Left ventricle myocardium inferior (tissue), 1 donor: ENCODE measurements at regions not wholly inside any gene's neighbourhood (a gene's known extent, or its start where the extent isn't known, plus 50 kb on each side); places are given as distances from the start of the nearest gene placed in this dataset.
"Not testable (repeated sequence)": the region's sequence is repeated elsewhere in the genome, so short reads cannot be mapped to it uniquely, and the experiment has no call there.

Source experiments
- DNase-seq: peaks from one replicate; pipeline ENCODE4 v3.0.0-alpha.2; 2020
- H3K27ac ChIP-seq: fragments of 200-600 bp; replicated peaks from 2 replicates; pipeline ENCODE4 v1.8.0; 2021
- H3K27me3 ChIP-seq: fragments of 200-600 bp; 2 replicates; pipeline ENCODE4 v1.8.0; 2021; ENCODE audit warnings: low read depth
- H3K36me3 ChIP-seq: fragments of 200-600 bp; 2 replicates; pipeline ENCODE4 v1.8.0; 2021
- H3K4me1 ChIP-seq: fragments of 200-600 bp; 2 replicates; pipeline ENCODE4 v1.8.0; 2021
- H3K4me3 ChIP-seq: fragments of 200-600 bp; 2 replicates; pipeline ENCODE4 v1.8.0; 2021; ENCODE audit warnings: mild to moderate bottlenecking, moderate library complexity
- H3K9me3 ChIP-seq: fragments of 200-600 bp; replicated peaks from 2 replicates; pipeline ENCODE4 v1.8.0; 2021
- CTCF ChIP-seq: fragments of 200-600 bp; IDR thresholded peaks from 2 replicates; pipeline ENCODE4 v1.8.0; 2021; ENCODE audit warnings: antibody characterized with exemption, mild to moderate bottlenecking, borderline replicate concordance
- intact Hi-C: fragments of 100-400 bp; cut with micrococcal nuclease; formaldehyde crosslinking; loops from one replicate; pipeline ENCODE4 v1.11.0; 2022
- donor health status: DM: no; HTN: yes; CAD: no; lungs with severe emphysema.

GRCh38 chr1:76687307-76688175, 179.7 kb upstream of the ST6GALNAC5 start:
- H3K4me3 ChIP-seq = no peak overlapping the region
- no peak for TF ChIP-seq CTCF
- no peaks in the 10 kb centered on the region for H3K4me1 ChIP-seq
- no peak for DNase-seq
- H3K9me3 ChIP-seq = peaks cover 4% of the 10 kb centered on the region
- H3K27ac ChIP-seq = no peak overlapping the region
- intact Hi-C loops = no loop called here
- no peaks in the 10 kb centered on the region for H3K36me3 ChIP-seq
- H3K27me3 ChIP-seq = peaks cover 11% of the 10 kb centered on the region

DNA sequence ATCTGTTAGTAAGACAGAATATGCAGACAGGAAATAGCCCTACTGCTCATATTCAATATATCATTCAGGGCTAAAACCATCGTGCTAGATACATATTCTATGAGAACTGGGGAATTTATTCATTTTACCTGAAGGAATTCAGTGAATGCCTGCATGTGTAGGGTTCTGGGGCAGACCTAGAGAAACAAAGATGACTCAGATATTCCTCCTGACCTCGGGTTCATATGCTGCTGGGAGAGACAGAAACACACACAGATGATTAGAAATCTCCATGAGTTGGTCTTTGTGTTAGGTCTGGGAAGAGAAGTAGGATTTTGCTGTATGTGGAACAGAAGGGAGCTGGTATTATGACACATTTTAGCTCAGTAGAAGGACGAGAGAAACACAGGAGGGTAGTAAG, 176.5 kb upstream of the ST6GALNAC5 start:
- Histone ChIP-seq H3K9me3 (peaks cover 12% of the 10 kb centered on the region), H3K27ac (no peak overlapping the region), H3K4me1 (no peaks in the 10 kb centered on the region), H3K27me3 (peaks cover 11% of the 10 kb centered on the region), H3K36me3 (no peaks in the 10 kb centered on the region), H3K4me3 (no peak overlapping the region)
- TF ChIP-seq CTCF = no peak
- intact Hi-C loops = no loop called here
- DNase-seq = no peak

GRCh38 chr1:76695535-76695934, 171.7 kb upstream of the ST6GALNAC5 start:
- Histone ChIP-seq H3K9me3 (peaks cover 12% of the 10 kb centered on the region), H3K27ac (no peak overlapping the region), H3K4me3 (no peak overlapping the region), H3K36me3 (no peaks in the 10 kb centered on the region), H3K4me1 (no peaks in the 10 kb centered on the region), H3K27me3 (no peaks in the 10 kb centered on the region)
- no peak for DNase-seq
- intact Hi-C loops = no loop called here
- no peak for TF ChIP-seq CTCF

DNA sequence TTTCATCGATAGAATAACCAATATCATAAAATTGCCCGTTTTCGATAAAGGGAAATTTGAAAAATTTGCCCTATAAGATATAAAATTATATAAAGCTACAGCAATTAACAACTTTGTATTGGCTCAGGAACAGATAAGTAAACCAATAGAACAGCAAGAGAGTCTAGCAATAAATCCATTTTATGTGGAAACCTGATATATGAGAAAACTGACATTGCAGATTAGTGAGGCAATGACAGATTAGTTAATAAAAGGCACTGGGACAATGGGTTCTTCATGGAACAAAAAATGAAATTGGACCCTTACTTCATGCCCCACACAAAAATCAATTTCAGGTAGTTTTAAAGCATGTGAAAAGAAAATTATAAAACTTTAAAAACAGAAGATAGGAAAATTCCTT, 169.9 kb upstream of the ST6GALNAC5 start:
- H3K36me3 ChIP-seq = no peaks in the 10 kb centered on the region
- intact Hi-C loops = no loop called here
- no peaks in the 10 kb centered on the region for H3K27me3 ChIP-seq
- H3K27ac ChIP-seq = no peak overlapping the region
- peaks cover 10% of the 10 kb centered on the region for H3K9me3 ChIP-seq
- no peak for DNase-seq
- H3K4me3 ChIP-seq = no peak overlapping the region
- no peaks in the 10 kb centered on the region for H3K4me1 ChIP-seq
- no peak for TF ChIP-seq CTCF

GRCh38 chr1:76699646-76700045, 167.6 kb upstream of the ST6GALNAC5 start:
- H3K4me1 ChIP-seq, H3K9me3 ChIP-seq, H3K36me3 ChIP-seq, H3K27me3 ChIP-seq, DNase-seq, H3K27ac ChIP-seq, intact Hi-C loops, H3K4me3 ChIP-seq: not testable (repeated sequence)

GRCh38 chr1:76700200-76700599, 167.1 kb upstream of the ST6GALNAC5 start:
- H3K36me3 ChIP-seq, H3K27ac ChIP-seq, DNase-seq, H3K4me3 ChIP-seq, H3K27me3 ChIP-seq, H3K4me1 ChIP-seq, intact Hi-C loops, H3K9me3 ChIP-seq: not testable (repeated sequence)
